Right atrium auricular region (tissue), 2 donors: ENCODE measurements at regions not wholly inside any gene's neighbourhood (a gene's known extent, or its start where the extent isn't known, plus 50 kb on each side); places are given as distances from the start of the nearest gene placed in this dataset.

Experiments
- DNase-seq: peaks from one replicate; pipeline ENCODE4 v3.0.0-alpha.2; 2019; ENCODE audit warnings: low spot score
- H3K27ac ChIP-seq, 2 donors: fragments of 200-600 bp; sonication (generic); 1 replicate in 1 of 2; 2 replicates in 1 of 2; pipeline ENCODE4 v1.5.1; 2016 to 2019
- H3K27me3 ChIP-seq, 2 donors: fragments of 200-600 bp; sonication (generic); one replicate each; pipeline versions ENCODE4 v1.5.1 to v1.6.0; 2017 to 2019
- H3K36me3 ChIP-seq: fragments of 200-600 bp; sonication (generic); one replicate; pipeline ENCODE4 v1.5.1; 2016
- H3K4me1 ChIP-seq, 2 donors: fragments of 200-600 bp; sonication (generic); one replicate each; pipeline versions ENCODE4 v1.5.1 to v1.6.0; 2017 to 2019
- H3K4me3 ChIP-seq, 2 donors: fragments of 200-600 bp; sonication (generic); 1 replicate in 1 of 2; 2 replicates in 1 of 2; pipeline ENCODE4 v1.5.1; 2017 to 2019; ENCODE audit warnings: mild to moderate bottlenecking in 1 of 2, moderate library complexity in 1 of 2
- H3K9me3 ChIP-seq, 2 donors: fragments of 200-600 bp; sonication (generic); one replicate each; pipeline ENCODE4 v1.5.1; 2019
- TF ChIP-seq, protein P1 (sequence below), 2 donors: fragments of 200-600 bp; sonication (generic); IDR thresholded peaks; one replicate each; pipeline ENCODE4 v1.5.1; 2019; ENCODE audit warnings: antibody characterized with exemption in 2 of 2

DNA sequence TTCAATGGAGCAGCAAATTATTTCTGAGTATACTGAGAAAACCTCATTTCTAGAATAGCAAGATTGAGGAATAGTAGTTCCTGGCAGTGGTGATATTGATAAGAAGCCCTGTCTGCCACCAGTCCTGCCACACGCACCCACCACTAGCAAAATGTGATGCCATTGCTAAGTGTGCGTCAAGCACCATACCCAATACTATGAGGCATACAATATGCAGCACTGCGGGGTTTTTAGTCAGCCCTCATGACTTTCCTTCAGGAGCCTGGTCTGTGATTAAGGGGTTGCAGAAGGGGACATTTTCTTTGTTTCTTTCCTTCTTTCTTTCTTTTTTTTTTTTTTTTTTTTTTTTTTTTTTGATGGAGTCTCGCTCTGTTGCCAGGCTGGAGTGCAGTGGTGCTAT, 128.7 kb upstream of the USP38 start:
- H3K36me3 ChIP-seq = no peaks in the 10 kb centered on the region
- H3K9me3 ChIP-seq = no peaks in the 10 kb centered on the region
- DNase-seq = no peak
- TF ChIP-seq, protein P1, sequence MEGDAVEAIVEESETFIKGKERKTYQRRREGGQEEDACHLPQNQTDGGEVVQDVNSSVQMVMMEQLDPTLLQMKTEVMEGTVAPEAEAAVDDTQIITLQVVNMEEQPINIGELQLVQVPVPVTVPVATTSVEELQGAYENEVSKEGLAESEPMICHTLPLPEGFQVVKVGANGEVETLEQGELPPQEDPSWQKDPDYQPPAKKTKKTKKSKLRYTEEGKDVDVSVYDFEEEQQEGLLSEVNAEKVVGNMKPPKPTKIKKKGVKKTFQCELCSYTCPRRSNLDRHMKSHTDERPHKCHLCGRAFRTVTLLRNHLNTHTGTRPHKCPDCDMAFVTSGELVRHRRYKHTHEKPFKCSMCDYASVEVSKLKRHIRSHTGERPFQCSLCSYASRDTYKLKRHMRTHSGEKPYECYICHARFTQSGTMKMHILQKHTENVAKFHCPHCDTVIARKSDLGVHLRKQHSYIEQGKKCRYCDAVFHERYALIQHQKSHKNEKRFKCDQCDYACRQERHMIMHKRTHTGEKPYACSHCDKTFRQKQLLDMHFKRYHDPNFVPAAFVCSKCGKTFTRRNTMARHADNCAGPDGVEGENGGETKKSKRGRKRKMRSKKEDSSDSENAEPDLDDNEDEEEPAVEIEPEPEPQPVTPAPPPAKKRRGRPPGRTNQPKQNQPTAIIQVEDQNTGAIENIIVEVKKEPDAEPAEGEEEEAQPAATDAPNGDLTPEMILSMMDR (IDR thresholded peaks at IDR 0.05) = no peak
- H3K27me3 ChIP-seq = no peaks in the 10 kb centered on the region
- no peak overlapping the region for H3K4me3 ChIP-seq
- H3K27ac ChIP-seq = no peak overlapping the region
- H3K4me1 ChIP-seq = no peaks in the 10 kb centered on the region

GRCh38 chr4:143071351-143071750, 113.4 kb upstream of the USP38 start:
- no peak for DNase-seq
- Histone ChIP-seq H3K36me3 (no peaks in the 10 kb centered on the region), H3K27ac (no peak overlapping the region), H3K4me1 (no peaks in the 10 kb centered on the region), H3K27me3 (no peaks in the 10 kb centered on the region), H3K9me3 (peaks cover 0 to 11% of the 10 kb centered on the region in 2 donors), H3K4me3 (no peak overlapping the region)
- TF ChIP-seq, protein P1 (IDR thresholded peaks at IDR 0.05) = no peak

- no peaks in the 10 kb centered on the region for H3K4me1 ChIP-seq
- no peaks in the 10 kb centered on the region for H3K36me3 ChIP-seq
- H3K4me3 ChIP-seq = no peak overlapping the region
- H3K27me3 ChIP-seq = no peaks in the 10 kb centered on the region
- DNase-seq = no peak
- H3K9me3 ChIP-seq = no peaks in the 10 kb centered on the region
- TF ChIP-seq, protein P1 (IDR thresholded peaks at IDR 0.05) = no peak
- H3K27ac ChIP-seq = no peak overlapping the region
These were observed 108.0 kb upstream of the USP38 start for GRCh38 chr4:143076723-143077122.

DNA sequence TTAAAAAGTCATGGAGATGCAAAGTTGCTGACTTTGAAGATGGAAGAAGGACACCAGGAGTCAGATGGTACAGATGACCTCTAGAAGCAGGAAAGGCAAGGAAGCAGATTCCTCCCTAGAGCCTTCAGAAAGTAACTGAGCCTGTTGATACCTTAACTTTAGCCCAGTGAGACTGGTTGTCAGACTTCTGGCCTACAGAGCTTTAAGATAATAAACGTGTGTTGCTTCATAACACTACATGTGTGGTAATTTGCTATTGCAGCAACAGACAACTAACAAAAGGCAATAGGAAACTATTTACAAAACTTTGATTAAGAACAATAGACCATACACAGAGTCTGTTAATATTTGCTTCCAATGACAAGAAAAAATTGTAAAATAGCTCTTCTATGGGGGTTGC, 102.0 kb upstream of the USP38 start:
- H3K4me3 ChIP-seq = no peak overlapping the region
- H3K27ac ChIP-seq = no peak overlapping the region
- TF ChIP-seq, protein P1 (IDR thresholded peaks at IDR 0.05) = no peak
- no peaks in the 10 kb centered on the region for H3K27me3 ChIP-seq
- no peak for DNase-seq
- H3K4me1 ChIP-seq = no peaks in the 10 kb centered on the region
- H3K36me3 ChIP-seq = no peaks in the 10 kb centered on the region
- H3K9me3 ChIP-seq = no peaks in the 10 kb centered on the region

- Histone ChIP-seq H3K27me3 (no peaks in the 10 kb centered on the region), H3K4me1 (no peaks in the 10 kb centered on the region), H3K9me3 (no peaks in the 10 kb centered on the region), H3K36me3 (no peaks in the 10 kb centered on the region), H3K4me3 (no peak overlapping the region), H3K27ac (no peak overlapping the region)
- TF ChIP-seq, protein P1 (IDR thresholded peaks at IDR 0.05) = no peak
- DNase-seq = no peak
These were observed 100.8 kb upstream of the USP38 start for GRCh38 chr4:143083756-143084472.

- DNase-seq = no peak
- no peak overlapping the region for H3K4me3 ChIP-seq
- TF ChIP-seq, protein P1 (IDR thresholded peaks at IDR 0.05) = no peak
- H3K27me3 ChIP-seq = no peaks in the 10 kb centered on the region
- no peaks in the 10 kb centered on the region for H3K9me3 ChIP-seq
- no peak overlapping the region for H3K27ac ChIP-seq
- H3K4me1 ChIP-seq = no peaks in the 10 kb centered on the region
- H3K36me3 ChIP-seq = no peaks in the 10 kb centered on the region
These were observed 100.2 kb upstream of the USP38 start for GRCh38 chr4:143084566-143084965.
